ENCODE measurements at regions not wholly inside any gene's neighbourhood (a gene's known extent, or its start where the extent isn't known, plus 50 kb on each side); places are given as distances from the start of the nearest gene placed in this dataset.

GRCh38 chr2:12804091-12804856, 87.5 kb downstream of the TRIB2 start:
- TF ChIP-seq FOXA1 (IDR thresholded peaks at IDR 0.05) (no peak), L3MBTL2 (conservative IDR thresholded peaks at IDR 0.05) (no peak), ZNF384 (IDR thresholded peaks at IDR 0.05) (no peak), FOXM1 (IDR thresholded peaks at IDR 0.05; ENCODE audit: borderline replicate concordance) (no peak), SP1 (IDR thresholded peaks at IDR 0.05) (no peak), BHLHE40 (IDR thresholded peaks at IDR 0.05; ENCODE audit: borderline replicate concordance) (no peak), TARDBP (IDR thresholded peaks at IDR 0.05) (no peak), ARNT (IDR thresholded peaks at IDR 0.05) (no peak)

Data from HEK293T (cell line).